Aorta (tissue), 5 donors: ENCODE measurements at regions not wholly inside any gene's neighbourhood (a gene's known extent, or its start where the extent isn't known, plus 50 kb on each side); places are given as distances from the start of the nearest gene placed in this dataset.

Source experiments
- ATAC-seq: fragments of 200-7000 bp; cut with Tn5 transposase; one replicate; pipeline ENCODE4 v1.9.1; 2022; ENCODE audit warnings: moderate library complexity; ENCODE audit not compliant: low FRiP score
- DNase-seq, 2 donors: peaks; one replicate each; pipeline ENCODE4 v3.0.0-alpha.2; 2020
- H3K27ac ChIP-seq, 2 donors: one replicate each; pipeline ENCODE4 v1.5.1; 2013; ENCODE audit warnings: low read length in 2 of 2, mild to moderate bottlenecking in 2 of 2, moderate library complexity in 2 of 2, control low read depth in 1 of 2, inconsistent platforms in 1 of 2, low read depth in 1 of 2
- H3K27me3 ChIP-seq, 2 donors: one replicate each; pipeline ENCODE4 v1.6.1; 2013; ENCODE audit warnings: control low read depth in 1 of 2, low read length in 1 of 2, mild to moderate bottlenecking in 1 of 2, moderate library complexity in 1 of 2; ENCODE audit not compliant: insufficient read depth in 2 of 2, control insufficient read depth in 1 of 2
- H3K36me3 ChIP-seq, 2 donors: one replicate each; pipeline ENCODE4 v1.6.1; 2013; ENCODE audit warnings: control low read depth in 1 of 2, low read length in 1 of 2, mild to moderate bottlenecking in 1 of 2; ENCODE audit not compliant: insufficient read depth in 2 of 2, control insufficient read depth in 1 of 2
- H3K4me1 ChIP-seq, 2 donors: one replicate each; pipeline ENCODE4 v1.6.1; 2013; ENCODE audit warnings: low read length in 2 of 2, control low read depth in 1 of 2, mild to moderate bottlenecking in 1 of 2, moderate library complexity in 1 of 2; ENCODE audit not compliant: insufficient read depth in 2 of 2, control insufficient read depth in 1 of 2
- H3K4me3 ChIP-seq, 2 donors: one replicate each; pipeline ENCODE4 v1.5.1; 2013; ENCODE audit warnings: low read length in 2 of 2, control low read depth in 1 of 2, mild to moderate bottlenecking in 1 of 2
- H3K9me3 ChIP-seq: one replicate; pipeline ENCODE4 v1.6.1; 2013; ENCODE audit warnings: mild to moderate bottlenecking, low read length; ENCODE audit not compliant: control insufficient read depth
- WGBS, 2 donors: extraction: QIAGEN DNeasy Blood & Tissue Kit; methylation state at CpG; one replicate each; pipeline ENCODE4 v1.1.7; 2013; 5-methylcytosine and 5-hydroxymethylcytosine counted together
- intact Hi-C, 2 donors: fragments of 100-400 bp; cut with DNase I; formaldehyde crosslinking; loops; one replicate each; pipeline versions ENCODE4 v1.14.2 to v1.15.0; 2022
- donor health status: healthy with polysubstance abuse.
- donor health status: Bipolar disorder and iron deficiency.
- donor health status: DM: no; HTN: no; CAD: no.
- donor health status: DM: no; HTN: no; CAD: no.
- donor health status: DM: yes; HTN: yes; CAD: no.

GRCh38 chr11:106228996-106229395 lies 151.5 kb downstream of the AASDHPPT start:
- DNase-seq (no peak), ATAC-seq (no peak)
- Histone ChIP-seq H3K27me3 (no peaks in the 10 kb centered on the region), H3K27ac (no peak overlapping the region), H3K4me3 (no peak overlapping the region), H3K9me3 (peaks cover 3% of the 10 kb centered on the region), H3K4me1 (no peaks in the 10 kb centered on the region), H3K36me3 (no peaks in the 10 kb centered on the region)
- WGBS, 2 donors, result 94 to 100% methylated on average over 1 of the region's 1 CpG
- intact Hi-C loops, result no loop called here

DNA sequence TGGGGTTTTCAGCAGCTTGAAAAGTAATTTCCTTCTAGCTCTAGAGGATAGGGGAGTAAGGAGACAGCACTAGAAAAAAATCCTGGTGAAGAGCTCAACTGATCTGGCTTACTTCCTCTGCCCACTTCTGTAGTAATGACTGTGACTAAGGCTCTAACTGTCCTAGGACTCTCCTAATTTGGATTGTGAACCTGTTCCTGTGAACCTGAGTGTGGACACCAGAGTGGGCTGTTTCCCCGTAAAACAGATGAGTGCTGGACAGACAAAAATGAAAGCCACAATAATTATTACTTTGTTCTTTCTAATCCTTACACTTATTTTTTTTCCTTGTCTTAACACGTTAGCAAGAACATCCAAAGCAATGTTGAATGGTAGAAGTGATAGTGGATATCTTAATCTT lies 154.1 kb downstream of the AASDHPPT start:
- Histone ChIP-seq H3K27ac (no peak overlapping the region), H3K27me3 (no peaks in the 10 kb centered on the region), H3K4me1 (no peaks in the 10 kb centered on the region), H3K4me3 (no peak overlapping the region), H3K9me3 (no peaks in the 10 kb centered on the region), H3K36me3 (no peaks in the 10 kb centered on the region)
- ATAC-seq (peak; percentile 52), DNase-seq (no peak)
- 51 to 52% methylated on average over 2 of the region's 2 CpGs for WGBS, 2 donors
- intact Hi-C loops, result no loop called here

DNA sequence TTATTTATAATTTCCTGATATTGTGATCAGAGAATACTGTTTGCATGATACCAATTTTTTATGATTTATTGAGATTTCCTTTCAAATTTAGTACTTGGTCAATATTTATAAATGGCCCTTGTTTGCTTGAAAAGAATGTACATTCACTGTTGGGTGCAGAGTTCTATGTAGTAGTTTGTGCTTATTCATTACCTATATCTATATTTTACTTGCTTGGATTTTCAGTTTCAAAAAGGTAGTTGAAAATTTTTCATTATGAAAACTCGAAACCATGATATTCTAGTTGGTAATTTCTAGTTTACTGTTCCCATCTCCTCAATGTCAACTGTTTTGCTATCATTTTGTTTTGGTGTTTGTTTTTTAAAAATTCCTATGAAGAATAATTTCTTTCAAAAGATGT lies 155.7 kb downstream of the AASDHPPT start:
- WGBS, 2 donors, result 92 to 95% methylated on average over 1 of the region's 1 CpG
- no peak for DNase-seq
- H3K4me1 ChIP-seq, result no peaks in the 10 kb centered on the region
- no peak overlapping the region for H3K4me3 ChIP-seq
- no peaks in the 10 kb centered on the region for H3K27me3 ChIP-seq
- no peaks in the 10 kb centered on the region for H3K9me3 ChIP-seq
- ATAC-seq, result no peak
- H3K27ac ChIP-seq, result no peak overlapping the region
- no peaks in the 10 kb centered on the region for H3K36me3 ChIP-seq
- intact Hi-C loops, result no loop called here

GRCh38 chr11:106234794-106235193 lies 157.3 kb downstream of the AASDHPPT start:
- no peak overlapping the region for H3K4me3 ChIP-seq
- no peaks in the 10 kb centered on the region for H3K36me3 ChIP-seq
- no peak for ATAC-seq
- no peaks in the 10 kb centered on the region for H3K27me3 ChIP-seq
- H3K9me3 ChIP-seq, result no peaks in the 10 kb centered on the region
- H3K4me1 ChIP-seq, result no peaks in the 10 kb centered on the region
- intact Hi-C loops, result no loop called here
- DNase-seq, result no peak
- 90 to 92% methylated on average over 3 of the region's 3 CpGs for WGBS, 2 donors
- no peak overlapping the region for H3K27ac ChIP-seq

DNA sequence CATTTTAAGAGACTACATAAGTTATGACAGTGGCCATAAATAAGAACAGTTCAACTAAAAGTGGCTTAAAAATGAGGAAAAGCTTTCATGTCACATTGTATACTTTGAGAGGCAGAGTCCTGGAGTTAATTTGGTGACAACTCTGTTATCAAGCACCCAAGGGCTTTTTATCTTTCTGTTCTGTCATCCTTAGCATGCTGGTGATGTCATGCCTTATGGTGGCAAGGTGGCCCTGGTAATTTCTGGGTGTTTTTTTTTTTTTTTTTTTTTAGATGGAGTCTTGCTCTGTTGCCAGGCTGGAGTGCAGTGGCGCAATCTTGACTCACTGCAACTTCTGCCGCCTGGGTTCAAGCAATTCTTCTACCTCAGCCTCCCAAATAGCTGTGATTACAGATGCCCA lies 158.8 kb downstream of the AASDHPPT start:
- Histone ChIP-seq H3K4me1 (no peaks in the 10 kb centered on the region), H3K9me3 (no peaks in the 10 kb centered on the region), H3K27ac (no peak overlapping the region), H3K4me3 (no peak overlapping the region), H3K36me3 (no peaks in the 10 kb centered on the region), H3K27me3 (no peaks in the 10 kb centered on the region)
- no peak for DNase-seq
- intact Hi-C loops, result no loop called here
- 86 to 97% methylated on average over 2 of the region's 2 CpGs for WGBS, 2 donors
- ATAC-seq, result no peak

GRCh38 chr11:106238704-106239360 lies 161.4 kb downstream of the AASDHPPT start:
- Histone ChIP-seq H3K27me3 (no peaks in the 10 kb centered on the region), H3K27ac (no peak overlapping the region), H3K36me3 (no peaks in the 10 kb centered on the region), H3K4me1 (no peaks in the 10 kb centered on the region), H3K9me3 (no peaks in the 10 kb centered on the region), H3K4me3 (no peak overlapping the region)
- ATAC-seq (no peak), DNase-seq (no peak)
- intact Hi-C loops, result no loop called here
- 79 to 84% methylated on average over 1 of the region's 1 CpG for WGBS, 2 donors

DNA sequence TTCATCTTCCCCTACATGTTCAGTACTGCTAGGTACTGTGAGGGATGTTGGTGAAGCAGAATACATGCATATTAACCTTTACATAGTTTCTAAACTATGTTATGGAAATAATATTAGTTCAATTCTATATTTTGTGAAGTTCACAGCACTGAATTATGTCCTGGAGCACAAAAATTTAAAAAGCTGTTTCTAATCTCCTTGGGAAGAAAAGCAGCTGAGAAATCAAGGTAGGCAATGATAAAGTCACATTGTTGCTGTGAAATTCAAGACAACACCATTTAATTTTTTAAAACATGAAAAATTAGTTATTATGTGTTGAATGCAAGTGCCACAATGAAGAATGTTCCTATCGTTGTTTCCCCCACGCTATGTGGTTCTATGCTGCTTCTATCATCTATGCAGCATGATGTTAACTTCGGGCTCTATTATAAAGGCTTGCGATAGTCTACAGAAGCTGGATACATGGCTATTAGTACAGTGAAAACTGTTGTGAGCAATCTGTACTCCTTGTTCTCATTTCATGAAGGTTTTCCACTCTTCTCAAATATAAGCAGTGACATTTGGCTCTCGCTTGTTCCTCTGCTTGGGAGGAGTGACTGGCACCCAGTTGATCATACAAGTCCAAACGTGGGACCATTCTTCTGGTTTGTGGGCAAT lies 164.3 kb downstream of the AASDHPPT start:
- Histone ChIP-seq H3K4me3 (no peak overlapping the region), H3K4me1 (no peaks in the 10 kb centered on the region), H3K36me3 (no peaks in the 10 kb centered on the region), H3K27me3 (no peaks in the 10 kb centered on the region), H3K27ac (no peak overlapping the region), H3K9me3 (no peaks in the 10 kb centered on the region)
- ATAC-seq, result no peak
- 79 to 88% methylated on average over 6 of the region's 6 CpGs for WGBS, 2 donors
- DNase-seq, result no peak
- intact Hi-C loops, result no loop called here

DNA sequence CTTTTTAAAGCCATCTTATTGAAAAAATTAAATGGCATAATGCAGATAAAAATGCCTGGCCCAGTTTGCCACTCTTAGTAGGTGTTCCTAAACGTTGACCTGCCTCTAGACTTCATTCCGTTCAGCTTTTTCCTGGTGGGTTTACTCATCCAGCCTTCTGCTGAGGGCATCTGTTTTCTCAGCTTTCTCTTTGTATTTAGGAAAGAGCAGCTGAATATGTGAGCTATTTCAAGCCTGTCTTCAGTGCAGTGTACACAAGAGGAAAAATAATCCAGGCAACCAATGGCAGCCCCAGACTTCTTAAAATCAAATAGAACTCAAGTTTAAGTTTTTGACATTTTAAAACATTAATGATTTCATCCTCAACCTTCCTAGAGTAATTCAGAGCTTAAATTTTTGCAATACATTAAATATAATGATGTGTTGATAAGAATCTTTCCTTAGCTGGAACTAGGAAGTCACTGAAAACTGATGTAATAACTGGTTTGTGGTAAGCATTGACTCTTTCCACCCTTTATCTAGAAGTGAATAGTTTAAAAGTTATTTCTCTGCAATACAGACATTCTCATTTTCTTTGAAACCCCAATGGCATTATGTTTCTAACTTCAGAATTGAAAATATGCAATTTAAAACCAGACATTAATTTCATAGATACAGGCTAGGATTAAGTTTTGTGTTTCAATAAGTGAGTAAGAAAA lies 165.4 kb downstream of the AASDHPPT start:
- H3K27me3 ChIP-seq, result no peaks in the 10 kb centered on the region
- WGBS, 2 donors, result 10 to 16% methylated on average over 2 of the region's 2 CpGs
- no peaks in the 10 kb centered on the region for H3K9me3 ChIP-seq
- H3K27ac ChIP-seq, result no peak overlapping the region
- no peaks in the 10 kb centered on the region for H3K36me3 ChIP-seq
- ATAC-seq, result no peak
- no peaks in the 10 kb centered on the region for H3K4me1 ChIP-seq
- no peak for DNase-seq
- H3K4me3 ChIP-seq, result no peak overlapping the region
- intact Hi-C loops, result no loop called here

GRCh38 chr11:106246495-106246894 lies 169.0 kb downstream of the AASDHPPT start:
- H3K4me1 ChIP-seq, result no peaks in the 10 kb centered on the region
- no peak for DNase-seq
- no peak overlapping the region for H3K4me3 ChIP-seq
- no peaks in the 10 kb centered on the region for H3K27me3 ChIP-seq
- no peaks in the 10 kb centered on the region for H3K9me3 ChIP-seq
- H3K36me3 ChIP-seq, result no peaks in the 10 kb centered on the region
- H3K27ac ChIP-seq, result no peak overlapping the region
- 64 to 95% methylated on average over 3 of the region's 3 CpGs for WGBS, 2 donors
- no peak for ATAC-seq
- intact Hi-C loops, result no loop called here
